SK-MEL-5 (cell line): ENCODE measurements at regions not wholly inside any gene's neighbourhood (a gene's known extent, or its start where the extent isn't known, plus 50 kb on each side); places are given as distances from the start of the nearest gene placed in this dataset.

Experiments used
- DNase-seq: peaks from one replicate; pipeline ENCODE4 v3.0.0-alpha.2; 2016; ENCODE audit warnings: low read depth, low spot score
- in situ Hi-C: cut with HindIII; loops from 2 replicates; pipeline ENCODE4 v1.10.0; 2016; ENCODE audit warnings: low sequenced_read_pairs, high pct_unique_total_duplicates, low pct_unique_long_range_greater_than_20kb
- small RNA-seq, 2 experiments: library from RNA; depleted of rRNA; stranded (forward); fragments of <200 nt; gene quantifications; one replicate each; pipeline ENCODE3, GENCODE V24; 2014

DNA sequence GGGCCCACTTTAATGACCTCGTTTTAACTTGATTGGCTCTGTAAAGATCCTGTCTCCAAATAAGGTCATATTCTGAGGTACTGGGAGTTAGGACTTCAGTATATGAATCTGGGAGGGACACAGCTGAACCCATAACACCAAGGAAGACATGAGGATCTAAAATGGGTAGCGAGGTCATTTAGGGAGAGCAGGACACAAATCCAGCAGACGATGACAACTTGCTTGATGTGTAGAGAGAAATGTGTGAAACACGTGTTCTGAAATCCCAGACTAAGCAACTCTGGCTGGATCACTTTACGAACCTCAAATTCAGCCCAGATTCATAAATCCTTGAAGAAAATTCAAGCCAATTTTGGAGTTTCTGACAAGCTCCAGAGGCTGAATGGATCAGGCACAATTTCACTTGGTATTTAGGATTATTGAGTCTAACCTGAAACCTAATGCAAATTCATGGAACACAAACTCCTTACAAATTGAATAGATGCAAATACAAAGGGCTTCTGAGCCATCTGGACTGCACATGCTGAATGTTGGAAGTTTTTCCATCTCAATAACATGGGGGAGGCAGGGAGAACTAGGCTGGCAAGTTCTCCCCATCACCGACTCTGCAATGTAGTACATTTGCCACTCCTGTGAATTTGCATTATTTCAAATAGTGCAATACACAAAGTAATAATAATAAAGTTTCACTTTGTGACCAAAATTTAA lies 74.0 kb upstream of the SLC30A5 start:
- in situ Hi-C loops = no loop called here
- DNase-seq = no peak

DNA sequence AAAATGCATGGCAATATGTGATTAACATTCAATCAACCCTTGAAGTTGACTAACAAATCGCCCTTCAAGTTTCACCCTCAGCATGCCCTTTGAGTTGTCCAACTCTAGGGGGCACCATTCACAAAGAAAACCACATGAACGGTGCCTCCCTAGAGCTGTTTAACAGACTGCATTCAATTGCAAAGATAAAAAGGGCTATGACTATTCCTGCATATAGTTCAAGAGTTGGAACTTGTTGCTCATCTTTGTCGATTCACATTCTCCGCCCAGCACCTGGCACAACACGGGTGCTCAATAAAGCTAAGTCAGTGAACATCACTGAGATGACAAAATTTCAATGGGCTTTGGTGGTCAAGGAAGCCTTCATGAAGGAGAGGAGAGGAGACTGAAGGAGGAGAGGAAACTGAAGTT lies 69.6 kb upstream of the SLC30A5 start:
- in situ Hi-C loops = no loop called here

GRCh38 chr5:69029292-69029691 lies 64.5 kb upstream of the SLC30A5 start:
- in situ Hi-C loops = no loop called here
- no peak for DNase-seq

More for the DNA sequence above, 69.6 kb upstream of the SLC30A5 start:
- peak; percentile 76 for DNase-seq

- in situ Hi-C loops = no loop called here
Measured at GRCh38 chr5:69030358-69031062, 63.3 kb upstream of the SLC30A5 start.

GRCh38 chr5:69032009-69032408 lies 61.8 kb upstream of the SLC30A5 start:
- peak; percentile 39 for DNase-seq
- in situ Hi-C loops = no loop called here

More at GRCh38 chr5:69030358-69031062, 63.3 kb upstream of the SLC30A5 start:
- no peak for DNase-seq

DNA sequence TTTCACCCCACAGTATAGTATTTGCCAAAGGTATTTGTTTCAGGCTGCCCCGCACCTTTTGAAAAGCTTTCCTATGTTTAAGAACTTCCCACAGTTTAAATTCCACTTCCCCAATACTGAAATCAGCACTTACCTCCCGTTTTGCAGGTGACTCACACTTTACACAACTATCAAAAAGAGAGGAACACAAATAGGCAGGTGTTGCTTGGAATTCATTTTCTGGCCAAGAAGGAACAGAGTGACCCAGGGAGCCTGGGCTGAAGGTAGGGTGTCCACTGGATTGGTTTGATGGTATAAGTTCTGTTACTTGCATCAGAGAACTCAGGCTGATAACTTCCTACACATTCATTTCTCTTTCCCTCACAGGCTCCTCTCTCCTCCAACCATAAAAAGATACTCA lies 60.1 kb upstream of the SLC30A5 start:
- no peak for DNase-seq
- in situ Hi-C loops = no loop called here

DNA sequence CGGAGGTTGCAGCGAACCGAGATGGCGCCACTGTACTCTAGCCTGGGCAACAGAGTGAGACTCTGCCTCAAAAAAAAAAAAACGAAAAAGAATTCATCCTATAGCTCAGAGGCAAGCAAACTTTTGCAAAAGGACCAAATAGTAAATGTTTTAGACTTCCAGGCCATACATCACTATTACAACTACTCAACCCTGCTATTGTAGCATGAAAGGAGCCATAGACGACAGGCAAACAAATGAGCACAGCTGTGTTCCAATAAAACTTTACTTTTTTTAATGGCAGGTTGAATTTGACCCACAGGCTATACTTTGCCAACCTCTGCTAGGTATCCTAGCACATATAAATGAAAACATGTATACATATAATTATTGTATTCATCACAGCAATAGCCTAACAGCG lies 58.9 kb upstream of the SLC30A5 start:
- no peak for DNase-seq
- in situ Hi-C loops = no loop called here

GRCh38 chr5:69035665-69036064 lies 58.1 kb upstream of the SLC30A5 start:
- in situ Hi-C loops = no loop called here
- no peak for DNase-seq

DNA sequence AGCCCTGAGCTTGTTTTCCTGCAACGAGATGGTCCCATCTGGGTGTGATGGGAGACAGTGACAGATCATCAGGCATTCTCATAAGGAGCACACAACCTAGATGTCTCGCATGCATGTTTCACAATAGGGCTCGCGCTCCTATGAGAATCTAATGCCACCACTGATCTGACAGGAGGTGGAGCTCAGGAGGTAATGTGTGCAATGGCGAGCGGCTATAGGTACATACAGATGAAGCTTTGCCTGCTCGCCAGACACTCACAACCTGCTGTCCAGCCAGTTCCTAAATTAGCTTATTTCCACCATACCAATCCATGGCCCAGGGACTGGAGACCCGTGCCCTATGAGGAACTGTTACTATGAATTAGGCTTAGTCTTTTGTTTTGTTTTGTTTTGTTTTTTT lies 55.3 kb upstream of the SLC30A5 start:
- in situ Hi-C loops = no loop called here
- DNase-seq = no peak

- no peak for DNase-seq
- in situ Hi-C loops = no loop called here
Measured at GRCh38 chr5:69039829-69040228, 54.0 kb upstream of the SLC30A5 start.

DNA sequence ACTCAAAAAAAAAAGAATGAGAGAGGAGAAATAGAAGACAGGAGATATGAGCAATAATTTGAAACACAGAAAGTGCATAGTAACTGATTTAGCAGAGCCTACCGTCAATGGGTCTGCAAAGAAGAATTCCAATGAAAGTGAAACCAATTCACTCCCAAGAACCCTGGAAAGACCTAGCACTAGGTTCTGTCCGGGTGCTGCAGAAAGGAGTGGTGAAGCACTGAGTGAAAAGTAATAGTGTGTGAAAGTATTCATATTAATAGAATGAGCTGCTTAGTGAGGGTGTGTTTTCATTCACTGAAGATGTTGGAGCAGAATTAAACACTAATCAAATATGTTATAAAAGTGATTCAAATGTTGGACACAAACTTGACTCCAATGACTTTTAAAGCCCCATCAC lies 51.3 kb upstream of the SLC30A5 start:
- in situ Hi-C loops = no loop called here
- no peak for DNase-seq

DNA sequence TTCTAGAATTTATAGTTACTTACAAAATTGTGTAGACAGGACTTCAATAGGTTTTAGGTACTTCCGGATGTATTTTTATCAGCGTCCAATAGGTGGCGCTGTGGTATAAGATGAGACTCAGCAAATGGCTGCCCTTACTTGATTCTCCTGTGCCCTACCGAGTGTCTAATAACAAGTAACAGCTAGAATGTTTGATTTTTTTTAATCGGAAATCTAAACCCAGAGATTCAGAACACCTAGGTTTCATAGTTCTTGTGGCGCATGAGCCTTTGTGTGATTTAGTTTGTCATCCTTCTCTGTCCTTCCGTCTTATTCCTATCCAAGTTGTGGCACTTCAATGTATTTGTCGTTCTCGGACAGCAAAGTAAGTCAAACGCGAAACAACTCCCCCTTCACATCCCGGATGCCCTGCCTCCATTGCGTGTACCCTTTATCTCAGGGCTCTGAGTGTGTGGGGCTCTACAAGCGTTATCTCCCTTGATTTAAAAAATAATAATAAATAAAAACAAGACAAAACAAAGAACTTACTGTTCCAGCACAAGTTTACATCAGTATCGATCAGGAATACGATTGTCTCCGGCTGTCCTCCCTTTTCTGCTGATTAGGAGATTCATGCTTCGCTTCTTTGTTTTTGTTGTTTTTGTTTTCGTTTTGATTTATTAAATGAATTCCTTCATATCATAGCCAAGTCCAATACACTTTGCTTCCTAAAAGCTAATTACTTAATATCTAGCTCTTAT lies 50.7 kb upstream of the SLC30A5 start:
- in situ Hi-C loops = no loop called here

GRCh38 chr5:69043655-69043996 lies 50.2 kb upstream of the SLC30A5 start:
- DNase-seq = peak; percentile 30
- in situ Hi-C loops = no loop called here

More for the DNA sequence above, 50.7 kb upstream of the SLC30A5 start:
- DNase-seq = peak; percentile 92

Small RNAs in the stretch of these regions (small RNA-seq; reads per million reads assigned to genes)
- 0 reads per million in 2 experiments for gene RF00096
- 0 to 0.10 reads per million in 2 experiments for gene RN7SKP251
- 0 reads per million in 2 experiments for gene VWA8P1
